ENCODE measurements at regions not wholly inside any gene's neighbourhood (a gene's known extent, or its start where the extent isn't known, plus 50 kb on each side); places are given as distances from the start of the nearest gene placed in this dataset.
"Not testable (repeated sequence)": the region's sequence is repeated elsewhere in the genome, so short reads cannot be mapped to it uniquely, and the experiment has no call there.

GRCh38 chr13:86906127-86906874 lies 764.9 kb upstream of the SLITRK5 start:
- Histone ChIP-seq H2AFZ (no peak overlapping the region), H3K79me2 (ENCODE audit: insufficient read depth) (no peaks in the 10 kb centered on the region), H3K4me1 (ENCODE audit: insufficient read depth) (no peaks in the 10 kb centered on the region), H3K4me3 (no peak overlapping the region), H3K36me3 (ENCODE audit: low read depth) (no peaks in the 10 kb centered on the region), H3K27ac (no peak overlapping the region), H3K27me3 (replicated peaks; ENCODE audit: insufficient read depth) (peaks cover 14% of the 10 kb centered on the region), H3K9me3 (ENCODE audit: low read depth) (no peaks in the 10 kb centered on the region), H3K4me2 (ENCODE audit: unreplicated experiment) (no peak overlapping the region), H3K9ac (no peak overlapping the region), H4K20me1 (ENCODE audit: insufficient read depth) (no peaks in the 10 kb centered on the region), H3F3A (ENCODE audit: insufficient read depth) (no peaks in the 10 kb centered on the region), H3K9me2 (ENCODE audit: insufficient read depth) (no peaks in the 10 kb centered on the region)
- 69 to 72% methylated on average over 7 of the region's 7 CpGs for WGBS, 2 experiments (ENCODE audit: low coverage in 1 of 2, low lambda C conversion rate in 2 of 2, missing lambda C conversion rate in 2 of 2)
- in situ Hi-C loops (cut with MboI), result no loop called here
- no peak for TF ChIP-seq EZH2 (IDR thresholded peaks at IDR 0.05; ENCODE audit: insufficient read depth, poor library complexity, severe bottlenecking)
- no peak for TF ChIP-seq EZH2phosphoT487 (IDR thresholded peaks at IDR 0.05; ENCODE audit: insufficient read depth, low read depth)
- DNase-seq, result peak; percentile 8

GRCh38 chr13:86907156-86907555 lies 764.0 kb upstream of the SLITRK5 start:
- Histone ChIP-seq H3K9ac (no peak overlapping the region), H2AFZ (no peak overlapping the region), H3K79me2 (ENCODE audit: insufficient read depth) (no peaks in the 10 kb centered on the region), H3K27ac (no peak overlapping the region), H3K4me2 (ENCODE audit: unreplicated experiment) (no peak overlapping the region), H4K20me1 (ENCODE audit: insufficient read depth) (no peaks in the 10 kb centered on the region), H3K36me3 (ENCODE audit: low read depth) (no peaks in the 10 kb centered on the region), H3K9me3 (ENCODE audit: low read depth) (no peaks in the 10 kb centered on the region), H3F3A (ENCODE audit: insufficient read depth) (no peaks in the 10 kb centered on the region), H3K4me1 (ENCODE audit: insufficient read depth) (no peaks in the 10 kb centered on the region), H3K27me3 (replicated peaks; ENCODE audit: insufficient read depth) (peaks cover 10% of the 10 kb centered on the region), H3K4me3 (no peak overlapping the region), H3K9me2 (ENCODE audit: insufficient read depth) (no peaks in the 10 kb centered on the region)
- no peak for DNase-seq
- no peak for TF ChIP-seq EZH2phosphoT487 (IDR thresholded peaks at IDR 0.05; ENCODE audit: insufficient read depth, low read depth)
- no peak for TF ChIP-seq EZH2 (IDR thresholded peaks at IDR 0.05; ENCODE audit: insufficient read depth, poor library complexity, severe bottlenecking)
- WGBS, 2 experiments (ENCODE audit: low coverage in 1 of 2, low lambda C conversion rate in 2 of 2, missing lambda C conversion rate in 2 of 2), result 10% methylated on average over 2 of the region's 2 CpGs
- in situ Hi-C loops (cut with MboI), result no loop called here

- no peaks in the 10 kb centered on the region for H3F3A ChIP-seq (ENCODE audit: insufficient read depth)
- no peaks in the 10 kb centered on the region for H3K4me1 ChIP-seq (ENCODE audit: insufficient read depth)
- no peak overlapping the region for H3K4me3 ChIP-seq
- H3K9ac ChIP-seq, result no peak overlapping the region
- in situ Hi-C loops (cut with MboI), result no loop called here
- no peaks in the 10 kb centered on the region for H3K9me2 ChIP-seq (ENCODE audit: insufficient read depth)
- H3K27me3 ChIP-seq (replicated peaks; ENCODE audit: insufficient read depth), result no peaks in the 10 kb centered on the region
- no peak overlapping the region for H3K4me2 ChIP-seq (ENCODE audit: unreplicated experiment)
- H3K27ac ChIP-seq, result no peak overlapping the region
- H3K36me3 ChIP-seq (ENCODE audit: low read depth), result no peaks in the 10 kb centered on the region
- no peaks in the 10 kb centered on the region for H4K20me1 ChIP-seq (ENCODE audit: insufficient read depth)
- 76 to 82% methylated on average over 6 of the region's 6 CpGs for WGBS, 2 experiments (ENCODE audit: low coverage in 1 of 2, low lambda C conversion rate in 2 of 2, missing lambda C conversion rate in 2 of 2)
- TF ChIP-seq EZH2phosphoT487 (IDR thresholded peaks at IDR 0.05; ENCODE audit: insufficient read depth, low read depth), result no peak
- no peak for TF ChIP-seq EZH2 (IDR thresholded peaks at IDR 0.05; ENCODE audit: insufficient read depth, poor library complexity, severe bottlenecking)
- H2AFZ ChIP-seq, result no peak overlapping the region
- no peak for DNase-seq
- no peaks in the 10 kb centered on the region for H3K9me3 ChIP-seq (ENCODE audit: low read depth)
- H3K79me2 ChIP-seq (ENCODE audit: insufficient read depth), result no peaks in the 10 kb centered on the region
These were observed 761.9 kb upstream of the SLITRK5 start for GRCh38 chr13:86909318-86909717.

GRCh38 chr13:86914757-86915156 lies 756.4 kb upstream of the SLITRK5 start:
- H3K9me2 ChIP-seq (ENCODE audit: insufficient read depth), result no peaks in the 10 kb centered on the region
- no peaks in the 10 kb centered on the region for H3K36me3 ChIP-seq (ENCODE audit: low read depth)
- in situ Hi-C loops (cut with MboI), result no loop called here
- DNase-seq, result no peak
- H3K27me3 ChIP-seq (replicated peaks; ENCODE audit: insufficient read depth), result no peaks in the 10 kb centered on the region
- no peaks in the 10 kb centered on the region for H3K79me2 ChIP-seq (ENCODE audit: insufficient read depth)
- no peaks in the 10 kb centered on the region for H3F3A ChIP-seq (ENCODE audit: insufficient read depth)
- no peak overlapping the region for H3K4me2 ChIP-seq (ENCODE audit: unreplicated experiment)
- no peaks in the 10 kb centered on the region for H3K4me1 ChIP-seq (ENCODE audit: insufficient read depth)
- no peak overlapping the region for H2AFZ ChIP-seq
- no peak for TF ChIP-seq EZH2 (IDR thresholded peaks at IDR 0.05; ENCODE audit: insufficient read depth, poor library complexity, severe bottlenecking)
- TF ChIP-seq EZH2phosphoT487 (IDR thresholded peaks at IDR 0.05; ENCODE audit: insufficient read depth, low read depth), result no peak
- H3K9me3 ChIP-seq (ENCODE audit: low read depth), result no peaks in the 10 kb centered on the region
- 27 to 31% methylated on average over 5 of the region's 5 CpGs for WGBS, 2 experiments (ENCODE audit: low coverage in 1 of 2, low lambda C conversion rate in 2 of 2, missing lambda C conversion rate in 2 of 2)
- H3K9ac ChIP-seq, result no peak overlapping the region
- no peak overlapping the region for H3K27ac ChIP-seq
- H3K4me3 ChIP-seq, result no peak overlapping the region
- no peaks in the 10 kb centered on the region for H4K20me1 ChIP-seq (ENCODE audit: insufficient read depth)

- in situ Hi-C loops (cut with MboI); H3K4me3 ChIP-seq; H3K36me3 ChIP-seq (ENCODE audit: low read depth); H3K79me2 ChIP-seq (ENCODE audit: insufficient read depth); DNase-seq; H2AFZ ChIP-seq; H3F3A ChIP-seq (ENCODE audit: insufficient read depth); H3K27ac ChIP-seq; H3K4me2 ChIP-seq (ENCODE audit: unreplicated experiment); H3K27me3 ChIP-seq (replicated peaks; ENCODE audit: insufficient read depth); H4K20me1 ChIP-seq (ENCODE audit: insufficient read depth); H3K9ac ChIP-seq; H3K9me2 ChIP-seq (ENCODE audit: insufficient read depth); H3K9me3 ChIP-seq (ENCODE audit: low read depth); H3K4me1 ChIP-seq (ENCODE audit: insufficient read depth): not testable (repeated sequence)
- 89 to 94% methylated on average over 10 of the region's 10 CpGs for WGBS, 2 experiments (ENCODE audit: low coverage in 1 of 2, low lambda C conversion rate in 2 of 2, missing lambda C conversion rate in 2 of 2)
These were observed 753.7 kb upstream of the SLITRK5 start for GRCh38 chr13:86917438-86917837.

All from GM23248 (cell line).